Karpas-422 (cell line): ENCODE measurements at regions not wholly inside any gene's neighbourhood (a gene's known extent, or its start where the extent isn't known, plus 50 kb on each side); places are given as distances from the start of the nearest gene placed in this dataset.

Experiments
- DNase-seq: peaks from one replicate; pipeline ENCODE4 v3.0.0-alpha.2; 2015
- H2AFZ ChIP-seq: fragments of 200-600 bp; sonication (generic); 2 replicates; pipeline ENCODE4 v1.6.1; 2014; ENCODE audit warnings: antibody characterized with exemption, low read length, mixed read lengths
- H3K27ac ChIP-seq: fragments of 200-600 bp; sonication (generic); 2 replicates; pipeline ENCODE4 v1.5.1; 2014; ENCODE audit warnings: mild to moderate bottlenecking, low read length, moderate library complexity
- H3K27me3 ChIP-seq: fragments of 200-600 bp; sonication (generic); 2 replicates; pipeline ENCODE4 v1.6.1; 2014; ENCODE audit warnings: low read length, mixed read lengths
- H3K36me3 ChIP-seq: fragments of 200-600 bp; sonication (generic); 2 replicates; pipeline ENCODE4 v1.6.1; 2014; ENCODE audit warnings: low read length, mixed read lengths; ENCODE audit not compliant: insufficient read depth
- H3K4me1 ChIP-seq: fragments of 200-600 bp; sonication (generic); 2 replicates; pipeline ENCODE4 v1.6.1; 2014; ENCODE audit warnings: mild to moderate bottlenecking, low read length, mixed read lengths
- H3K4me2 ChIP-seq: fragments of 200-600 bp; sonication (generic); 2 replicates; pipeline ENCODE4 v1.6.1; 2014; ENCODE audit warnings: low read length, low read depth, mild to moderate bottlenecking; ENCODE audit not compliant: poor library complexity, severe bottlenecking
- H3K4me3 ChIP-seq: fragments of 200-600 bp; sonication (generic); 2 replicates; pipeline ENCODE4 v1.5.1; 2014; ENCODE audit warnings: mild to moderate bottlenecking, antibody characterized with exemption, low read length, mixed read lengths
- H3K79me2 ChIP-seq: fragments of 200-600 bp; sonication (generic); 2 replicates; pipeline ENCODE4 v1.6.1; 2014; ENCODE audit warnings: mild to moderate bottlenecking, low read length, mixed read lengths
- H3K9ac ChIP-seq: fragments of 200-600 bp; sonication (generic); 2 replicates; pipeline ENCODE4 v1.6.0; 2014; ENCODE audit warnings: low read length
- H3K9me2 ChIP-seq: fragments of 200-600 bp; sonication (generic), shearing (Covaris generic); replicated peaks from 2 replicates; pipeline ENCODE4 v1.6.0; 2014; ENCODE audit warnings: mild to moderate bottlenecking, low read length, moderate library complexity; ENCODE audit not compliant: insufficient read depth
- H3K9me3 ChIP-seq: fragments of 300-700, 200-600 bp; sonication (generic); 2 replicates; pipeline ENCODE4 v1.6.1; 2014; ENCODE audit warnings: low read length, mixed read lengths
- H4K20me1 ChIP-seq: fragments of 200-600 bp; sonication (generic); 2 replicates; pipeline ENCODE4 v1.6.1; 2014; ENCODE audit warnings: mild to moderate bottlenecking, antibody characterized with exemption, low read length, low read depth; ENCODE audit not compliant: insufficient read depth

- H3K27ac ChIP-seq: no peak overlapping the region
- H4K20me1 ChIP-seq: no peaks in the 10 kb centered on the region
- no peak for DNase-seq
- no peaks in the 10 kb centered on the region for H3K9me3 ChIP-seq
- no peak overlapping the region for H2AFZ ChIP-seq
- H3K79me2 ChIP-seq: no peaks in the 10 kb centered on the region
- no peaks in the 10 kb centered on the region for H3K36me3 ChIP-seq
- no peaks in the 10 kb centered on the region for H3K27me3 ChIP-seq
- H3K4me1 ChIP-seq: no peaks in the 10 kb centered on the region
- no peaks in the 10 kb centered on the region for H3K9me2 ChIP-seq
- H3K4me2 ChIP-seq: no peak overlapping the region
- no peak overlapping the region for H3K9ac ChIP-seq
- H3K4me3 ChIP-seq: no peak overlapping the region
These were observed 160.4 kb downstream of the UACA start for GRCh38 chr15:70602834-70603560.

GRCh38 chr15:70602281-70602680 is 161.1 kb downstream of the UACA start:
- no peak overlapping the region for H3K4me2 ChIP-seq
- H3K9ac ChIP-seq: no peak overlapping the region
- H3K36me3 ChIP-seq: no peaks in the 10 kb centered on the region
- no peaks in the 10 kb centered on the region for H3K9me3 ChIP-seq
- H3K27me3 ChIP-seq: no peaks in the 10 kb centered on the region
- H2AFZ ChIP-seq: no peak overlapping the region
- H3K9me2 ChIP-seq: no peaks in the 10 kb centered on the region
- no peak for DNase-seq
- H3K27ac ChIP-seq: no peak overlapping the region
- no peaks in the 10 kb centered on the region for H4K20me1 ChIP-seq
- no peaks in the 10 kb centered on the region for H3K4me1 ChIP-seq
- H3K79me2 ChIP-seq: no peaks in the 10 kb centered on the region
- no peak overlapping the region for H3K4me3 ChIP-seq

- no peak overlapping the region for H3K4me3 ChIP-seq
These were observed 165.4 kb downstream of the UACA start for GRCh38 chr15:70597945-70598344.

GRCh38 chr15:70597056-70597603 is 166.2 kb downstream of the UACA start:
- H3K9ac ChIP-seq: no peak overlapping the region
- H3K27ac ChIP-seq: no peak overlapping the region
- no peaks in the 10 kb centered on the region for H3K9me3 ChIP-seq
- no peaks in the 10 kb centered on the region for H3K27me3 ChIP-seq
- no peak for DNase-seq
- H3K4me2 ChIP-seq: no peak overlapping the region
- H3K36me3 ChIP-seq: no peaks in the 10 kb centered on the region
- no peaks in the 10 kb centered on the region for H4K20me1 ChIP-seq
- no peaks in the 10 kb centered on the region for H3K4me1 ChIP-seq
- no peaks in the 10 kb centered on the region for H3K79me2 ChIP-seq
- H3K4me3 ChIP-seq: no peak overlapping the region
- no peak overlapping the region for H2AFZ ChIP-seq
- H3K9me2 ChIP-seq: no peaks in the 10 kb centered on the region

More at GRCh38 chr15:70597945-70598344, 165.4 kb downstream of the UACA start:
- H2AFZ ChIP-seq: no peak overlapping the region
- H3K9me3 ChIP-seq: no peaks in the 10 kb centered on the region
- H3K9ac ChIP-seq: no peak overlapping the region
- no peaks in the 10 kb centered on the region for H3K79me2 ChIP-seq
- no peak overlapping the region for H3K27ac ChIP-seq
- no peaks in the 10 kb centered on the region for H4K20me1 ChIP-seq
- no peak for DNase-seq
- no peaks in the 10 kb centered on the region for H3K9me2 ChIP-seq
- H3K4me1 ChIP-seq: no peaks in the 10 kb centered on the region
- H3K4me2 ChIP-seq: no peak overlapping the region
- H3K27me3 ChIP-seq: no peaks in the 10 kb centered on the region
- no peaks in the 10 kb centered on the region for H3K36me3 ChIP-seq

GRCh38 chr15:70596354-70597055 is 166.9 kb downstream of the UACA start:
- no peak overlapping the region for H3K4me2 ChIP-seq

GRCh38 chr15:70593795-70594194 is 169.6 kb downstream of the UACA start:
- DNase-seq: no peak

More at GRCh38 chr15:70596354-70597055, 166.9 kb downstream of the UACA start:
- Histone ChIP-seq H3K79me2 (no peaks in the 10 kb centered on the region), H3K9me3 (no peaks in the 10 kb centered on the region), H2AFZ (no peak overlapping the region), H3K4me1 (no peaks in the 10 kb centered on the region), H3K36me3 (no peaks in the 10 kb centered on the region), H4K20me1 (no peaks in the 10 kb centered on the region), H3K27me3 (no peaks in the 10 kb centered on the region), H3K9me2 (no peaks in the 10 kb centered on the region), H3K9ac (no peak overlapping the region), H3K27ac (no peak overlapping the region), H3K4me3 (no peak overlapping the region)
- DNase-seq: no peak

GRCh38 chr15:70589728-70590127 is 173.6 kb downstream of the UACA start:
- Histone ChIP-seq H3K4me2 (no peak overlapping the region), H3K9ac (no peak overlapping the region), H3K4me1 (no peaks in the 10 kb centered on the region), H3K36me3 (no peaks in the 10 kb centered on the region), H3K79me2 (no peaks in the 10 kb centered on the region), H3K4me3 (no peak overlapping the region), H4K20me1 (no peaks in the 10 kb centered on the region), H2AFZ (no peak overlapping the region), H3K27me3 (no peaks in the 10 kb centered on the region), H3K9me2 (no peaks in the 10 kb centered on the region), H3K27ac (no peak overlapping the region), H3K9me3 (no peaks in the 10 kb centered on the region)
- no peak for DNase-seq

More at GRCh38 chr15:70593795-70594194, 169.6 kb downstream of the UACA start:
- no peak overlapping the region for H3K27ac ChIP-seq
- H3K4me2 ChIP-seq: no peak overlapping the region
- H3K27me3 ChIP-seq: no peaks in the 10 kb centered on the region
- H3K9me2 ChIP-seq: no peaks in the 10 kb centered on the region
- no peak overlapping the region for H2AFZ ChIP-seq
- no peaks in the 10 kb centered on the region for H3K79me2 ChIP-seq
- no peaks in the 10 kb centered on the region for H3K36me3 ChIP-seq
- H3K9ac ChIP-seq: no peak overlapping the region
- no peaks in the 10 kb centered on the region for H4K20me1 ChIP-seq
- H3K4me3 ChIP-seq: no peak overlapping the region
- H3K4me1 ChIP-seq: no peaks in the 10 kb centered on the region
- no peaks in the 10 kb centered on the region for H3K9me3 ChIP-seq

- Histone ChIP-seq H2AFZ (no peak overlapping the region), H3K27me3 (no peaks in the 10 kb centered on the region), H3K27ac (no peak overlapping the region), H3K9ac (no peak overlapping the region), H3K9me3 (no peaks in the 10 kb centered on the region), H3K79me2 (no peaks in the 10 kb centered on the region), H3K4me1 (no peaks in the 10 kb centered on the region), H4K20me1 (no peaks in the 10 kb centered on the region), H3K4me3 (no peak overlapping the region), H3K4me2 (no peak overlapping the region), H3K9me2 (no peaks in the 10 kb centered on the region), H3K36me3 (no peaks in the 10 kb centered on the region)
- DNase-seq: no peak
These were observed 174.1 kb downstream of the UACA start for GRCh38 chr15:70589221-70589620.
